NCI-H1105 (cell line): ENCODE measurements at regions not wholly inside any gene's neighbourhood (a gene's known extent, or its start where the extent isn't known, plus 50 kb on each side); places are given as distances from the start of the nearest gene placed in this dataset.

Experiments used
- DNase-seq: peaks from one replicate; lab custom pipeline; 2025; lab: John Stamatoyannopoulos, UW

- no peak for DNase-seq
Measured at GRCh38 chr18:78364388-78364960, 615.1 kb upstream of the SALL3 start.

DNA sequence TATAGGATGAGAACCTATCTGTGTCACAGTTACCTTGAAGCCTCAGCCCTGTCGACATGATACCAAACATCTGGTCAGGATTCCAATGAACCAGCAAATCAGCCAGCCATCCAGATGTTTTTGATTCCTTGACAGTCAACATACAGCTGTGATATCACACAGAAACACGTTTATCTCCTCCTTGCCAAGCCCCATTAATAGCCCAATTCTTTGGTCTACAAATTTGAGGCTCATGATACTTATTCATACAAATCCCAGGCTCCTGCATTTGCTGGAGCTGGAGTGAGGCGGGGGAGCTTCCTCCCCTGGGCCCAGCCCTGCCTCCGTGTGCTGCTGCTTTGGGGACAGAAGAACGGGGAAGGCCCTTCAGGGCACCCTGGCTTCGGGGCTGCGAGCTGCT lies 611.6 kb upstream of the SALL3 start:
- DNase-seq = no peak

GRCh38 chr18:78368726-78369125 lies 610.9 kb upstream of the SALL3 start:
- no peak for DNase-seq

- peak; percentile 7 for DNase-seq
Measured at GRCh38 chr18:78376046-78376445, 603.6 kb upstream of the SALL3 start.

DNA sequence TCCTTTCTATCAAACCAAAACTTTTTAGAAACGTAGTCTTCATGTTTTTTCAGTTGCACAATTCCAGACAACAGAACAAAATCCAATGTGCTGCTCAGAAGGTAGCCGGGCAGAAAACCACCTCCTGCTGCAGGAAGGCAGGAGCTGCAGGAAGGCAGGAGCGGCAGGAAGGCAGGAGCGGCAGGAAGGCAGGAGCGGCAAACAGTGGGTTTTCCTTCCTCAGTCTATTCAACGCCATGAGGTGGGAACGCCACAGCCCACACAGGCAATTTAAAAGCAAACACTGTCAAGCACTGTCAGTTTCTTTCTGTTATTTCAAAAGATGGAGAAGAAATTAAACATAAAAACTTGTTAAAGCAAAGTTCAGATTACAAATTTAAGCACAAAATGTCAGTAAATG lies 601.2 kb upstream of the SALL3 start:
- DNase-seq = no peak

GRCh38 chr18:78378983-78379382 lies 600.6 kb upstream of the SALL3 start:
- DNase-seq = no peak

DNA sequence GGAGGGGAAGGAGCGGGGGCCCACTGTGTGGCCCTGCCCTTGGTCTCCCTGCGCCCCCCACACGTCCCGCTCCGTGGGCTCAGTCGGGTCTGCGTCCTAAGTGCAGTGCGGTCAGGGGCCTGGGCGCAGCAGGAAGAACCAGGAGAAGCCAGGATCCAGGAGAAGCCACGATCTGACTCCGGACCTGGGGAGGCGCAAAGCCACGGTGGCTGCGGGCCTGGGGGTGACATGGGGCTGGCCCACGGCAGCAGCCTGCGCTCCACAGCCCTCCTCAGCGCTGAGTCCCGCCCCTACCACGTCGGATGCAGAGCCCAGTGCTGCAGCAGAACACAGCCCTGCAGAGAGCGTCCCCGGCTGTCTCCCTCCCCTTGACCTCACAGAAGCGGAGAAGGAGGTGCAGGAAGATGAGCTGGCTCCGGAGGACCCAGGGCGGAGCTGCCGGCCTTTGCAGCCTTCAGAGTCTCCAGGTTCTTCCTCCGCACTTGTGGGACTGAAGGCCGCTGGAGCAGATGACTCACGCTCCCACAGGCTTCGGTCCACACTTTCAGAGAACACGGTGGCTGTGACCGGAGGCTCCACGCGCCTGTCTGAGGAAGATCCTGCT lies 589.2 kb upstream of the SALL3 start:
- DNase-seq = no peak

- no peak for DNase-seq
Measured at GRCh38 chr18:78390952-78391348, 588.7 kb upstream of the SALL3 start.

- DNase-seq = peak; percentile 12
Measured at GRCh38 chr18:78393086-78393862, 586.3 kb upstream of the SALL3 start.

DNA sequence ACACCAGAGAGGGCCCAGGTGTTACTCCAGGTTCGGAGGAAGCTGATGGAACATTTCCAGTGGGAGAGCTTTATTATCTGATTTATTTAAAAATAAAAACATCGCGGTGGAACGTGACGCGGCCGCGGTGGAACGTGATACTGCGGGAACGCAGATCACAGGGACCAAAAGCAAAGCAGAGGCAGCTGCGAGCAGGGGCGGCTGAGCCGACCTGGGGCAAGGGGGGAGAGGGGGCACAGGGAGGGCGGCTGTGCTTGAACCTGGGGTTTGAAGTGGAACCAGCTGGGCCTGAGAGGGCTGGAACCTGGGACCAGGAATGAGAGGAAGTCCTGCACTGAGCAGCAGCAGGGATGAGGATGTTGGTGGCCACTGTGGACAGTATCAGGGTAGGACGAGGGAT lies 583.5 kb upstream of the SALL3 start:
- no peak for DNase-seq

DNA sequence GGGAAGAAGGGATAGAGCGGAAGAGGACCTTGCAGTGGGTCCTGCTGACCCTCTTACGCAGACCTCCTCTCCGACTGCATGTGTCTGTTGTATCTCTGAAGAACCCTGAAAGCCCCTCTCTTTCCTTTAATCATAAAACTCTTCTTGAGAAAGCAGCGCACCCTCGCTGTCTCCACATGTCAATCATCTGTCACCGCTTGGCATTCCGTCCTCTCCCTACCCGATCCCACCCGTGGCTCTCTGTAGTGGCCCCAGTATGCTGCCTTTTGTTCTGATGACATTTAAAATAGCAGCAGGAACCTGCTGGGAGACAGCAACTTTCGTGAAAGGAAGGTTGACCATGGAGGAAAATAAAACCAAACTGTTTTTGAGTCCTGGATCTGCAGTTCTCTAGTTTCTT lies 582.9 kb upstream of the SALL3 start:
- DNase-seq = no peak

DNA sequence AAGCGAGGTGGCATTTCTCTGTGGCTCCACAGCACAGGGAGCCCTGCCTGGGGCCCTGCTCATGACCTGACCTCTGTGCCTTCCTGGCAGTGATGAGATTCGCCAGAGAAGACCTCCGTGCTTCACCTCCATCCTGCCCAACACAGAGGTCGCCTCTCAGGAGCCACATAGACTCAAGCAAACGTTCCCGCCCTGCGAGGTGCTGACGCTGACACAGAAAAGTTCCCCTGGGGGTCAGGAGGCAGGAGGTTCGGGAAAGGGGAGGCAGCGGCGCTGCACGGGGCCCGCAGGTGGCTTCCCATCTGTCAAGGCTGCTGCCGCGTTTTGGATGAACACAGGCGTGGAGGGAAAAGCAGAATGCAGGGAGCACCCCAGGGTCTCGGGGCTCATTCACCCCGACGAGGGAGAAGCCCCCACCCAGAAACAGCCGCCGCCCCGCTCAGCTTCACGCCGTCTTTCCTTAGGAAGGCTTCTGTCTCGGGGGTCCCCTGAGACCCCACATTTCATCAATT lies 579.6 kb upstream of the SALL3 start:
- no peak for DNase-seq

DNA sequence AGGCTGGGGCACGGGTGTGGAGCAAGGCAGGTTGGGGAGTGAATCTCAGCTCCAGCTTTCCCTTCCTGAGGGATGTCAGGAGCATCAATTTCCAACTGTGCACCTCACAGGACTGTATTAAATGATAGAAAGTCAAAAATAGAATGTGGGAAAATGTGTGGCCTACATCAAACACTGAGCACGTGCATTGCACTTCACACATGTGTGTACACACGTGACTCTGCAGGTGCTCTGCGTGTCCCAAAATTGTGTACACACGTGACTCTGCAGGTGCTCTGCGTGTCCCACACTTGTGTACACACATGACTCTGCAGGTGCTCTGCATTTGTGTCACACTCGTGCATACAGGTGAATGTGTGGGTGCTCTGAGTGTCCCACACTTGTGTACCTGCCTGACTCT lies 577.2 kb upstream of the SALL3 start:
- no peak for DNase-seq

DNA sequence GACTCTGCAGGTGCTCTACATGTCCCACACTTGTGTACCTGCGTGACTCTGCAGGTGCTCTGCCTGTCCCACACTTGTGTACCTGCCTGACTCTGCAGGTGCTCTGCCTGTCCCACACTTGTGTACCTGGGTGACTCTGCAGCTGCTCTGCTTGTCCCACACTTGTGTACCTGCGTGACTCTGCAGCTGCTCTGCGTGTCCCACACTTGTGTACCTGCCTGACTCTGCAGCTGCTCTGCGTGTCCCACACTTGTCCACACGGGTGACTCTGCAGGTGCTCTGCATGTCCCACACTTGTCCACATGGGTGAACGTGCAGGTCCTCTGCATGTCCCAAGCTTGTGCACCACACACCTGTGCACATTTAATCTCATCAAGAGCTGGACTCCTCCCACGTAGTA lies 576.7 kb upstream of the SALL3 start:
- DNase-seq = no peak

DNA sequence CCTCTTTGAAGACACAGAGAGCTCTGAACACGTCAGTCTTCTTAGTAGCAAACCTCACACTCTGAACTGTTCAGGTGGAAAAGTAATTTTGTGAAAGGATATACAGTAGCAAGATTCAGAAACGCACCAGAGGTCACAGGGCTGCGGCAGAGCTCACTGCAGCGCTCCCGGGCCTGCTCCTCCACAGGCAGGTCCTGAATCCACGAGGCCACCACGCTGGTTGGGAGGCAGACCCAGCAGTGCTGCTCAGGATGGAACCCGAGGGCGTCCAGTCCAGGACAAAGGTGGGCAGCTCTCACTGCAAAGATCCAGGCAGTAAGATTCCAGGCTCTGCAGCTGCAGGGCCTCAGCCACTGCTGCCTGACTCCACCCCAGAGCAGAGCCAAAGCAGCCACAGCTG lies 576.2 kb upstream of the SALL3 start:
- DNase-seq = no peak

DNA sequence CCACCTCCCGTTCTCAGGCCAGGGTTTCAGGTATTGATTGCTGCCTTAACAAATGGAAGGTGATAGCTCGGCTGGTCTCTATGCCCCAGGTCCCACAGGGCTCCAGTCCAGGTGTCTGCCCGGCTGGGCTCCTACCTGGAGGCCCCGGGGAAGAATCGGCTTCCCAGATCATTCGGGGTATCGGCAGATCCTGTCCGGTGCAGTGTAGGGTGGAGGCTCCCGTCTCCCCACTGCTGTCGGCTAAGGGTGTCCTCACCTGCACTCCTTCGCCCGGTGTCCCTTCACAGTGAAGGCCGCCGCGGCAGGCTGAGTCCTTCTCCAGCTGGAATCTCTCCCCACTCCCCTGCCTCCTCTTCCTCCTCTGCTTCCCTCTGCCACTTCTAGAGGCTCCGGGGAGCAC lies 573.9 kb upstream of the SALL3 start:
- no peak for DNase-seq

GRCh38 chr18:78406743-78407465 lies 572.7 kb upstream of the SALL3 start:
- no peak for DNase-seq

DNA sequence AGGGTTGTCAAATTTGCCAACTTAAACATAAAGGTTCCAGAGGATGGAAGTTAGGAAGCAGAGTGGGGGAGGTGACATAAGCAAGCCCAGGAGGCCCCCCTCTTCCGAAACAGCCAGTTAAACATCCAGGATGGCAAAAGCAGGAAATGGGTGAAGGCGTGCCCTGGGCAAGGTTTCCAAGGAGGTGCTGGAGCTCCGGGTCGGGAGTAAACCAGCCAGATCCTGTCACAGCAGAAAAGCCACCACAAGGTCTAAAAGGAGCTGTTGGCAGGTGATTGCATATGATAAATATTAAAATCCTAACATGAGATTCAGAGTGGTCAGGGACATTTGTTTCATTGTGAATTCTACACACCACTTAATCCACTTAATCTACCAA lies 572.2 kb upstream of the SALL3 start:
- DNase-seq = no peak

DNA sequence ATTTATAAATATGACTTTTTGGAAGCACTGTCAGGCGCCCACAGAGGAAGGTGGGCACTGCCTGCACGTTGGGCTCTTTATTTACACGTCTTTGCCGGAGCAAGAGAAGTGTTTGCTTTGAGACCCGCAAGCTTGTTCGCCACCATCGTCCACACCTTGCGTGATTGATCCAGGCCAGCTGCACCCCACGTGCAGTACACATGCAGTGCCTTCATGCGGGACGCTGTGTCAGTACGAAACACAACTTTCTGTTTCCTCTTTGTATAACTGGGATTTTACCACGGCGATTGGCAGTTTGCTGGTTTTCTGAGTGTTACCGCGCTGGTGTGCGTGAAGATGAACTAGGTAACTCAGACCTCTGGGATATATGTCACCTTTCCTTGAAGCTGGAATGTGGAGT lies 571.0 kb upstream of the SALL3 start:
- no peak for DNase-seq

- DNase-seq = no peak
Measured at GRCh38 chr18:78410094-78410786, 569.4 kb upstream of the SALL3 start.

DNA sequence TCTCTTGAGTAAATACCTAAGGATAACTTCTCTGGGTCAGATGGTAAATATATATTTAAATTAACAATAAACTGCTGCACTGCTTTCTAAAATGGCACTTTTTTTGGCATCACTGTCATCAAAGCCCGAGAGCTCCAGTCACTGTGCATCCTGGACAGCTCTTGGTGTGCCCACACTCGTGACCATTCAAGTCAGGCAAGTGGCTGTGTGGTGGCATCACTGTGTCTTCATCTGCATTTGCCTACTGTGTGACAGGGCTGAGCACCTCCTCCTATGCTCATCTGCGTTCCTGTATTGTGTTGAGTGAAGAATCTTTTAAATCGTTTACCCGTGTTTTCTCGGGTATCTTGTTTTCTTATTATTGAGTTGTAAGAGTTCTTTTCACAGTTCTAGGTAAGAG lies 568.1 kb upstream of the SALL3 start:
- no peak for DNase-seq

GRCh38 chr18:78414302-78414701 lies 565.3 kb upstream of the SALL3 start:
- no peak for DNase-seq
